GM21825 (cell line): ENCODE measurements at regions not wholly inside any gene's neighbourhood (a gene's known extent, or its start where the extent isn't known, plus 50 kb on each side); places are given as distances from the start of the nearest gene placed in this dataset.
"Not testable (repeated sequence)": the region's sequence is repeated elsewhere in the genome, so short reads cannot be mapped to it uniquely, and the experiment has no call there.

Experiments
- ATAC-seq: cut with Tn5 transposase; IDR thresholded peaks from one replicate; pipeline ENCODE4 v1.9.1; 2021; ENCODE audit warnings: mild to moderate bottlenecking, moderate library complexity; ENCODE audit not compliant: unreplicated experiment

DNA sequence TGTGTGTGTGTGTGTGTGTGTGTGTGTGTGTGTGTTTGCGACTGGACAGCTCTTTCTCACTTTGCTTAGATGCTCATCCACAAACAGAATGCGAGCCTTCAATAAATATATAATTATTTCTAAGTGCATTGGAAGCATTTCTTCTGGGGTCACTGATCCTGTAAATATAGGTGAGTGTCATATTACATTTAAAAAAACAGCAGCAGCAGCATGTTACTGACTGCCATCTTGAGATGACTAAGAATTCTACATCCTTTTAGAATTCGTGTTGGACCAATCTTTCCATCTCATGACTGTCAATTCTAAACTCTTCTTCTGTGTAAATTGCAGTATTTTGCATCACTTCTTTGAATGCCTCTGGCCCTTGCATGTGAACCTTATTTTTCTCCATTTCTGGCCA, 238.0 kb upstream of the DDI1 start:
- ATAC-seq: no peak

- no peak for ATAC-seq
Observed at GRCh38 chr11:103800406-103801114, 235.9 kb upstream of the DDI1 start.

DNA sequence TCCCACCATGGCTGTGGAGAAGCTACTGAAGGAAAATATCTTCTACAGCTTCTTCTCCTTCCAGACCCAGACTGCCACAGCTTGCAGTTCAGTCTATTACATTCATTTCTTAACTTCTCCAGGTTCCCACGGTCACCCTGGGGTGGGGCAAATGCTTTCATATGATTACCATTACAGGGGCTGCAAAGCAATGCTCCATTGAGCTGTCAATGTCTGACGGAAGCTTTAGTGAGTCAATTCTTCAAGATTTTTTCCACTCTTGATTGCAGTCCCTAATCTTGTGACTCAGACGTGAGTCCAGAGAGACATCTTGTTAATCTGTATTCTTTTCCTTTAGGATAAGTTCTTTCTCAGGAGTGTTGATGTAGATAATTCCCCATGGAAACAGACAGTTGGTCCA, 233.4 kb upstream of the DDI1 start:
- ATAC-seq: no peak

DNA sequence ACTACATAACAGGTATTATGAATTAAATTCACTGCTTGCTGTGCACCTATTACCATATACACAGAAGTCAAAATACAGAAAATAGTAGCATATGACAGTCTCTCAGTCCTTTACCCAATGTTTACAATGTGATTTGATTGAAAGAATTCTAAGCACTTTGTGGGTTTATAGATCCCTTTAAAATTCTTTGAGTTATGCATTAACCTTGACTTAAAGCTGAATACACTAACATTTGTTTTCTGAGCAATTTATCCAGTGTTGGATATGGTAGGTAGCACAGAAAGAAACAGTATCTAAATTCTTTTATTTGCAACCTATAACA, 230.8 kb upstream of the DDI1 start:
- no peak for ATAC-seq

DNA sequence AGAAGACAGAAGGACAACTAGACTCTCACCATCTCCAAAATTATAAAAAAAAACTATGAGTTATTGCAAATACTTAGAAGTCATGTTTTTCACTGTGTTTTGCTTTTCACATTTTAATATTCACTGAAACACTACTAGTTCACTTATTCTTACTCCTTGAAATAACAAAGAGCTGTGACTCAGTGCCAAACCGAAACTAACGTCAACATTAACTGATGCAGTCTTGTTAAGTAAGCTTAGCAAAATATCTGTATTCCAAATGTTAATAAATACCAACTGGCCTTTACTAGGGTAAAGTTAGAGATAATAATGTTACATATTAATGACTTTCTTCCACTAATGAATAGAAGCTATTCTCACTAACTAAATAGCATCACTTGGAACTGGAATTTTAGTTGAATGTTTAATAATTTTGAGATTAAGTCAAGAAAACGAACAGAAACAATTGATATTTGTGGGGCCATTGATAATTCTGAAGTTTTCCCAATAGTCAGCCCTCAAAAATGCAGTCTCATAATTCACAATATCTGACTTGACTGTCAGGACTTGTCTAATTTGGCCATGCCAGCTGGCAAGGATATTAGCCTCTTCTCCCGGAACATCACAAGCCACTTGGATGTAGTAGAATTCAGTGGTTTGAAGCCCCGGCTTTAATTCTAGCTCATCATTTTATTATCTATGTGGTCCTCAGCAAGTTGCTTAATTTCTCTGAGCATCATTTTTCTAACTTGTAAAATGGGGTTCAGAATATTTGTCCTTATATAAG, 230.1 kb upstream of the DDI1 start:
- no peak for ATAC-seq

- no peak for ATAC-seq
Observed at GRCh38 chr11:103807806-103808205, 228.6 kb upstream of the DDI1 start.

- no peak for ATAC-seq
Observed at GRCh38 chr11:103808252-103808651, 228.2 kb upstream of the DDI1 start.

- no peak for ATAC-seq
Observed at GRCh38 chr11:103811870-103812455, 224.5 kb upstream of the DDI1 start.

DNA sequence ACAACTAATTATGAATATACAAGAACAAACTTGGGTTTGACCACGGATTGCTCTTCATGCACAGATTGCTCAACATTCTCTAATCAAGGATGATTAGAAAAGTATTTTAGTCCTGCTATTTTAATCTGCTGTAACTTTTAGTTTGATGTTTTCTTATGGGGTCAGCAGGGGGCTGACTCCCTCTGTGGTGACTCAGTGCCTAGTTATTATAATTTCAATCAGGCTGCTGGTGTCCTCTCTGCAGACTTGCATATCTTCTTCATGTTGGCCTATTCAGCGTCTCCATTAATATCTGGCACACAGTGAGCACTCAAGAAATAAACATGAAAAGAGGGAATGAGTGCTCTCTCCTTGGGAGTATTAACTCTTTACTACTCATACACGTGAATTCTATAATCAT, 223.8 kb upstream of the DDI1 start:
- no peak for ATAC-seq

DNA sequence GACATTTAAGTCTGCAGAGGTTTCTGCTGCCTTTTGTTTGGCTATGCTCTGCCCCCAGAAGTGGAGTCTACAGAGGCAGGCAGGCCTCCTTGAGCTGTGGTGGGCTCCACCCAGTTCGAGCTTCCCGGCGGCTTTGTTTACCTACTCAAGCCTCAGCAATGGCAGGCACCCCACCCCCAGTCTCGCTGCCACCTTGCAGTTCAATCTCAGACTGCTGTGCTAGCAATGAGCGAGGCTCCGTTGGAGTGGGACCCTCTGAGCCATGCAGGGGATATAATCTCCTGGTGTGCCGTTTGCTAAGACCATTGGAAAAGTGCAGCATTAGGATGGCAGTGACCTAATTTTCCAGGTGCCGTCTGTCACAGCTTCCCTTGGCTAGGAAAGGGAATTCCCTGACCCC, 216.1 kb upstream of the DDI1 start:
- ATAC-seq: not testable (repeated sequence)

DNA sequence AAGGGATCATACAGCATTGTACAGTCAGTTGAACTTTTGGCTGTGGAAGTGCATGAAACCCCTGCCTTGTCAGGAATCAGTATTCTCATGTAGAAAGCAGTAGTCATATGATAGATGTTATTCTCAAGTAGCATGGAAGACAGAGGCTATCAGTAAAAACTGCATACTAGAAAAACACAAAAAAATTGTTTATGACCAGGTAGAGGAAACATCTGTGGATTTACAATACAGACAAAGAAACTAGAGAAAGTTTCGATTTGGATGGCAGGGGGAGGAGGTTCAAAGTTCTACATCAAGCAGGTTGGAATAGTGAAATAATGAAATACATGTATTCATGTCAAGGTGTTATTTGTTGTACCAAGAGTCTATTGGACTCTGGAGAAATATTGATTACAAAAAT, 212.3 kb upstream of the DDI1 start:
- ATAC-seq: no peak

DNA sequence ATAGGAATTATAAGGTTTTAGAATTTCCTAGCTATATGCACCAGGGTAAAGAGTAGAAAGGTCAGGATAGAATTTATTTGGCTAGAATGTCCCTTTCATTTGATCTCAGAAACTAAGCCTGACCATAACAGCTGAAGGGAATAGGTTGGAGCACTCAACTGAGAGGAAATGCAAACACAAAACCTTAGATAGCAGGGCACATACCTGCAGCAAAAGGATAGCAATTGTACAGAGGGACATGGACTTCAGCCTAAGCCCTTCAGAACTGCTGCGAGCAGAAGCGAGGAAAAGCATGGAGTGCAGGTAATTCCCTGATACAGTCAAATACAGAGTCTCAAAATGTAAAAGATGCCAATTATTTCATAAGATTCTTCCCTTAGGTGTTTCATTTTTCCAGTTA, 211.0 kb upstream of the DDI1 start:
- no peak for ATAC-seq

- no peak for ATAC-seq
Observed at GRCh38 chr11:103826856-103827255, 209.6 kb upstream of the DDI1 start.

GRCh38 chr11:103829596-103829995, 206.8 kb upstream of the DDI1 start:
- no peak for ATAC-seq

DNA sequence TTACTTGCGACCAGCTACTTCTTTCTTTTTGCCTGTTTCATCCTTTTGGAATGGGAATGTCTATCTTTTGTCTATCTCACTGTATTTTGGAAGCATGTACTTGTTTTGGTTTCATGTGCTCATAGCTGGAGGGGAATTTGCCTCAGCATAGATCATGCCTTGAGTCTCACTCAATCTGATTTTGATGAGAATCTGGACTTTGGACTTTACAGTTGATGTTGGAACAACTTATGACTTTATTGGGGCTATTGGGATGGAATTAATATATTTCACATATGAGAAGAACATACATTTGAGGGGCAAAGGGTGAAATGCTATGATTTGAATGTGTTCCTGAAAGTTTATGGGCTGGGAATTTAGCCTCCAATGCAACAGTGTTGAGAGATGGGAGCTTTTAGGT, 206.2 kb upstream of the DDI1 start:
- no peak for ATAC-seq

GRCh38 chr11:103832762-103833161, 203.7 kb upstream of the DDI1 start:
- ATAC-seq: no peak

DNA sequence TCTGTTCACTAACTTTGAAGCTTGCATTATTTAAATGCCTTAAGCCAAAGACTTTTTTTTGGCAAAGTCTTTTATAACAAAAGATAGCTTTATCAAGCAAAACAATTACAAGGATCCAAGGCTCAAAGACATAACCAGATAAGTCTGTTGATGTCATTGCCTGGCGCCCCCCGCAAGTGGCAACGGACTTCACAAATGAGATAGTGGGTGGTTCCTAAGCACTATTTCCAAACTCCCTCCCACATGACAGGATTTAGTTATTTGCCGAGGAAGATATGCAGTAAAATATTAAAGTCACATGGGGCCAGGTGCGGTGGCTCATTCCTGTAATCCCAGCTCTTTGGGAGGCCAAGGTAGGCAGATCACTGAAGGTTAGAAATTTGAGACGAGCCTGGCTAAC, 194.2 kb upstream of the DDI1 start:
- no peak for ATAC-seq

GRCh38 chr11:103842795-103843194, 193.6 kb upstream of the DDI1 start:
- no peak for ATAC-seq

- ATAC-seq: peak; percentile 98
Observed at GRCh38 chr11:103844327-103845215, 191.9 kb upstream of the DDI1 start.

GRCh38 chr11:103845331-103845730, 191.1 kb upstream of the DDI1 start:
- no peak for ATAC-seq

GRCh38 chr11:103848686-103849085, 187.8 kb upstream of the DDI1 start:
- ATAC-seq: no peak
